Epithelial cell of esophagus (primary cell): ENCODE measurements at regions not wholly inside any gene's neighbourhood (a gene's known extent, or its start where the extent isn't known, plus 50 kb on each side); places are given as distances from the start of the nearest gene placed in this dataset.

Experiments used
- DNase-seq: peaks from one replicate; pipeline ENCODE4 v3.0.0; 2010; ENCODE audit warnings: low read depth
- H3K4me3 ChIP-seq: 2 replicates; pipeline ENCODE4 v1.5.1; 2011; ENCODE audit warnings: mild to moderate bottlenecking, low read length, control low read depth
- CTCF ChIP-seq: IDR thresholded peaks from 2 replicates; pipeline ENCODE4 v1.5.1; 2011; ENCODE audit warnings: low read depth, mild to moderate bottlenecking, low read length, control low read depth, inconsistent platforms; ENCODE audit not compliant: insufficient read depth; ENCODE audit errors: missing control alignments

DNA sequence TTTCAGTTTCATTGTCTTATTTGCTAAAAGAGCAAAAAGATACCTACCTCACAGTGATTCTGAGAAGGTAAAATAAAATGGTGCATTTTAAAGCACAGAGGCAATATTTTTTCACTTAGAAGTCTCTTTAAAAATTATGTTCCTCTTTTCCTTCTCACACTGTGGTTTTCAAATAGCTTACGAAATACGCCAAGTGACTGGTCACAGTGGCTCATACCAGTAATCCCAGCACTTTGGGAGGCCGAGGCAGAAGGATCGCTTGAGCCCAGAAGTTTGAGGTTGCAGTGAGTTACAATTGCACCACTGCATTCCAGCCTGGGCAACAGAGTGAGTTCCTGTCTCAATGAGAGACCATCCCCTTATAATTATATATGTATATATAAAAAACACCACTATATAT, 372.6 kb downstream of the FBXO8 start:
- TF ChIP-seq CTCF, result no peak
- H3K4me3 ChIP-seq, result no peak overlapping the region
- no peak for DNase-seq

DNA sequence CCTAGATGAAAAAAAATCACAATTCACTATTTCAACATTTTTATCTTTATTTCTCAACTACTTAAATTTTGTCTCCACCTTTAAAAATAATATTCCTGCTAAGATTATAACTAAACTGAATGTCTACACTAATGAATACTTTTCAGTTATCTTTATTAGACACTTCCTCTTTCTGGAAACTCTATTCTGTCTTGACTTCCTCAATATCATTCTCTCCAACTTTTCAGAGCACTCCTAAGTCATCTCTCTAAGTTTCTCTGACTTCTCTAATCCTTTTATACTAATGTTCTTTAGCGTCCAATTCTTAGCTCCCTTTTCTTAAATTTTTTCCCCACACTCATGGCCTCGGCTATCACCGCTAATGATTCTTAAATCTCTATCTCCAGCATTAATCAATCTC, 374.2 kb downstream of the FBXO8 start:
- H3K4me3 ChIP-seq, result no peak overlapping the region
- no peak for TF ChIP-seq CTCF
- DNase-seq, result no peak

- H3K4me3 ChIP-seq, result no peak overlapping the region
- DNase-seq, result no peak
- no peak for TF ChIP-seq CTCF
These were observed 369.8 kb upstream of the HAND2 start for GRCh38 chr4:173899813-173900212.

- DNase-seq, result no peak
- H3K4me3 ChIP-seq, result no peak overlapping the region
- no peak for TF ChIP-seq CTCF
These were observed 361.0 kb upstream of the HAND2 start for GRCh38 chr4:173891072-173891471.

DNA sequence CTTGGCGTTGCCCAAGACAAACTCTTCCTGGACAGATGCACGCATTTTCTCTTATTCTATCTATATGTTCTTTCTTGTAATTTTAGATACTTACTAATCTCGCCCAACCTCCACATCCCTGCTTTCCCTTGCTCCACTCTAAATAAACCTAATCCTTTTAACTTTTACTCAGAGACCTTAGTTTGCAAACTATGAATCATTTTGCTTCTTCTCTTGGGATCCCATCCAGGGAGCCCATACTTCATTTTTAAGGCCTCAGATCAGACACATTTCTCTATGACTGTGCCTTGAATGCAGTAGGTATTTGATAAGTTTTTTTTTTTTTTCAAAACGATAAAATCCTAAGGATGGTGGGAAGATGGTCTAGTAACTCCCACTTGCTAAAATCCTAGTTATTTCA, 353.8 kb upstream of the HAND2 start:
- DNase-seq, result no peak
- TF ChIP-seq CTCF, result no peak
- H3K4me3 ChIP-seq, result no peak overlapping the region

GRCh38 chr4:173880897-173881296, 350.9 kb upstream of the HAND2 start:
- no peak for TF ChIP-seq CTCF
- DNase-seq, result no peak
- no peak overlapping the region for H3K4me3 ChIP-seq

DNA sequence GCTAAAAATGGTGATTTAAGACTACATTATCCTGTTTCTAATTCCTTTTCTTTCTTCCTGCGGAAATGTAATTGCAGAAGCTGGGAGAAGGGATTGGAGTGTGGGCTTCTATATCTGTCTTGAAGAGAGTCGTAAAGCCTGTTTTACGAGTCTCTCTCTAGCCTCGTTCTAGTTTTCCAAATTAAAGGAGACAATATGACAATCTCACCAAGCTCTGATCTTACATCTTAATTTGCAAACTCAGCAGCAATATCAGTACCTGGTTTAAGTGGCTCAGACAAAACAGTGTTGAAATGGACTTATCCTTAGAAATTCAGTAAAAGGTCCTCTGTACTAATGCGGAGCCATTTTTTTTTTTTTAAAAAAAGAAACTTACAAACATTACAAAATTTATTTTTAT, 349.5 kb upstream of the HAND2 start:
- no peak for DNase-seq

More for the DNA sequence above, 349.5 kb upstream of the HAND2 start:
- TF ChIP-seq CTCF, result no peak
- no peak overlapping the region for H3K4me3 ChIP-seq
